HG03064 (cell line): ENCODE measurements at regions not wholly inside any gene's neighbourhood (a gene's known extent, or its start where the extent isn't known, plus 50 kb on each side); places are given as distances from the start of the nearest gene placed in this dataset.
"Not testable (repeated sequence)": the region's sequence is repeated elsewhere in the genome, so short reads cannot be mapped to it uniquely, and the experiment has no call there.

ENCODE experiments used
- ATAC-seq: cut with Tn5 transposase; IDR thresholded peaks from one replicate; pipeline ENCODE4 v1.9.1; 2021; ENCODE audit warnings: low read depth; ENCODE audit not compliant: unreplicated experiment

GRCh38 chr1:38486085-38486484, 373.5 kb downstream of the RRAGC start:
- no peak for ATAC-seq

- no peak for ATAC-seq
Observed at GRCh38 chr1:38481871-38482826, 377.4 kb downstream of the RRAGC start.

DNA sequence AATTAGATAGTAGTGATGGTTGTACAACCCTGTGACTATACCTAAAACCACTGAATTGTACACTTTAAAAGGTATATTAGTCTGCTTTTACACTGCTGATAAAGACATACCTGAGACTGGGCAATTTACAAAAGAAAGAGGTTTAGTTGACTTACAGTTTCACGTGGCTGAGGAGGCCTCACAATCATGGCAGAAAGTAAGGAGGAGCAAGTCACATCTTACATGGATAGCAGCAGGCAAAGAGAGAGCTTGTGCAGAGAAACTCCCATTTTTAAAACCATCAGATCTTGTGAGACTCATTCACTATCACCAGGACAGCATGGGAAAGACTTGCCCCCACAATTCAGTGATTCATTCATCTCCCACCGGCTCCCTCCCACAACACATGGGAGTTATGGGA, 379.9 kb downstream of the RRAGC start:
- ATAC-seq: not testable (repeated sequence)

- ATAC-seq: no peak
Observed at GRCh38 chr1:38477811-38478210, 381.8 kb downstream of the RRAGC start.

GRCh38 chr1:38476850-38477178, 382.8 kb downstream of the RRAGC start:
- ATAC-seq: no peak

DNA sequence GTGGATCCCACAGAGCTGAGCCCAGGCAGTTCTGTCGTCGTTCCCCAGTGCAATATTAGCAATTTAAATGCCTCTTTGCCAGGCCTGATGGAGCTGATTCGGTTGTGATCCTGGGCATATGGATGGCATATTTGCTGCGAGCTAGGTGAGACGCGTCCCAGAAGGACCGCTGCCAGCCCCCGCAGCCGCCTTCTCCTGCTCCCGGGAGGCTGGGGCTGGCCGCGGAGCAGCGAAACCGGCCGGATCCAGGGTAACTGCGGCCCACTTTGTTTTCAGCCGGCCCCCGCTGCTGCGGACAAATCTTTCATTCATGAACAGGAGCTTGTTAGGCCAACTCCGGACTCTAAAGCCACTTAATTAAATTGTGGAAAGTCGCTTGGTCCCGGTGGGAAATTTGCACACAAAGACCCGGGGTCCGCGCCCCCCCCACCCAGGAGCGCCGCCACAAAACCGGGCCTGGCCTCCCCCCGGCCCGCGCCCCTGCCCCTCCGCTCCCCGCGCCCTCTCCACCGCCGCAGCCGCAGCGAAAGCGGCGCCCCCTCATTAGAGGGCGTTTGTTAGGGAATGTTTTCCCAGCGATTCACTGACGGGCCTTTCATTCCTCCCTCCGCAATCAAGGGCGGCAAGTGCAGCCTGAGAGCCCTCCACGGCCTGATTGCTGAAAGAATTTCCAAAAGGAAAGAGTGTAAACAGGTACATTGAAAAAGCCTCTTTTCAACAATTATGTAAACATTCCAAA, 383.3 kb downstream of the RRAGC start:
- no peak for ATAC-seq

DNA sequence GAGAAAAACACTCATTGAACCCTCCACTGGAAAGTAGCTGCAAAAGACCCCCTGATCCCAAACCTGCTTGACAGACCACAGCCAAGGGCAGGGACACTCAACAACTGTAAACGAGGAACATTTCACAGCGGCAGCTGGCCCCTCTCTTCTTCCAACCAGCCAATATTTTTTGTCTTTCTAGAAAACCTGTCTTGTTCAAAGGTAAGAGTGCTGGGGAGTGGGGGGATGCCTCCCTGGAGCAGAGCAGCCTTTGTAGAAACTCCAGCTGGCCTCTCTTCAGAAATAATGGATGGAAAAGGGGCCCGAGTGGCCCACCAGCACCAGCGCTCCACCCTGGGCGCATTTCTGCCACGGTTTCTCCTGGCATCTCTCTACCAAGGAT, 384.0 kb downstream of the RRAGC start:
- ATAC-seq: no peak

- ATAC-seq: peak; percentile 86
Observed at GRCh38 chr1:38474738-38475623, 384.6 kb downstream of the RRAGC start.

GRCh38 chr1:38466487-38466886, 393.1 kb downstream of the RRAGC start:
- ATAC-seq: no peak

DNA sequence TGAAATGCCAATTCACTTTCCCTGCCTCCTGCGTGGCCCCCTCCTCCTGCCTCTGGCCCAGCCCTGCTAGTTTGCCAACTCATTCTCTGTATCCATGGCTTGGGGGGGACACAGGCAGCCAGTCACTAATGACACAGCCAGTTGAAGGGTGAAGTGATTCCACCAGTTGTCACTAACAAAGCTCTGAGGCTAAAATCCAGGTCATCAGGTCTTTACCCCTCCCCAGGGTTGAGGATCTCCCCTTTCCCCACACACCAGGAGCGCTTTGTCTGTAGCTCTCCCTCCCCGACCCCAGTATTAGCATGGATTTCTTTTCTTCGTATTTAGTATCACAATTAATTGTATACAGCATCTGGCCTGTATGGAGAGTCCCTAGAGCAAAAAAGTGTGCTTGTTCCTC, 394.1 kb downstream of the RRAGC start:
- no peak for ATAC-seq

- no peak for ATAC-seq
Observed at GRCh38 chr1:38464071-38464661, 395.4 kb downstream of the RRAGC start.

GRCh38 chr1:38463074-38463473, 396.5 kb downstream of the RRAGC start:
- no peak for ATAC-seq

DNA sequence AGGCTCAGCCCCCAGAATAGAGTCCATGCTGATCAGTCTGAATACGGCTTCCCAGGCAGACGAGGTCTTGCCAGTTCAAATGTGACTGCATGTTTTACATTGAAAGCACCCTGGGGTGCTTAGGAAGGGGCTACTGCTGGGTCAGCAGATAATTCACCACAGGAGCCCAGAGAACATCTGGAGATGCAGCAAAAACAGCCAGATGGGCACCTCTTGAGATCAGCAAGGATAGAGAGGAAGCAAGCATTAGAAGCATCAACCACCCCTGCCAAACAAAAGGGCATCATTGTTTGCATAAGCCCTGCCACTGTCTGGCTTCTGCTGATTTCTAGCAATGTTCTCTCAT, 403.1 kb downstream of the RRAGC start:
- ATAC-seq: no peak

DNA sequence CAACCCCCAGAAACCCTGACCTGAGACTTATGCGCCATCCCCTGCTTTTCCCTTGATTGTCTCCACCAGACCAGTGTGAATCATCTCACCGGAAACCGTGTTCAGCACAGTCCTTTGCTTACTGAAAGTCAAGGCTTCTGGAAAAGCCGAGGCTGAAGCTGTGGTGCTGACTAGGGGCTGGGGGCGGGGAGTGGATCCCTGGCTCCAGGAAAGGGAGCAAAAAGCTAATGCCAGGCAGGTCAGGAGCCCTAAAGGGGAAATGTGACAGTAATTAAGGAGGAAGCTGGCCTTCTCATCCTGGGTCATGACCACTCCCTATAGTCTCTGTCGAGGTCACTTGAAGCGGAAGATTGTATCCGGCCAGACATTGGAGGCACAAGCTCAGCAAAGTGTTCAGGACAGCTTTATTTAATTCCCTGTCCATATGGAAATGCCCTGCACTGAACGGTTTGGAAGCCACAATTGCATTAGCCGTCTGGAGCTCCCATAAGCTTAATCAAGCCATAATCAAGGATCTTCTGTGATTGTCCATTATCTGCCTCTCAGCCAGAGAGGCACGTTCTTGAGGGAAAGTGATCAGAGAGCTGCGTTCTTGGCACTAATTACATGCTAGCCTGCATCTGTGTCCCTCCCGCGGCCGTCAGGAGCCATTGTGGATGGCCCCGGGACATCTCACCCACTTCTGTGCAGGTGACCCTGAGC, 403.6 kb downstream of the RRAGC start:
- ATAC-seq: no peak

DNA sequence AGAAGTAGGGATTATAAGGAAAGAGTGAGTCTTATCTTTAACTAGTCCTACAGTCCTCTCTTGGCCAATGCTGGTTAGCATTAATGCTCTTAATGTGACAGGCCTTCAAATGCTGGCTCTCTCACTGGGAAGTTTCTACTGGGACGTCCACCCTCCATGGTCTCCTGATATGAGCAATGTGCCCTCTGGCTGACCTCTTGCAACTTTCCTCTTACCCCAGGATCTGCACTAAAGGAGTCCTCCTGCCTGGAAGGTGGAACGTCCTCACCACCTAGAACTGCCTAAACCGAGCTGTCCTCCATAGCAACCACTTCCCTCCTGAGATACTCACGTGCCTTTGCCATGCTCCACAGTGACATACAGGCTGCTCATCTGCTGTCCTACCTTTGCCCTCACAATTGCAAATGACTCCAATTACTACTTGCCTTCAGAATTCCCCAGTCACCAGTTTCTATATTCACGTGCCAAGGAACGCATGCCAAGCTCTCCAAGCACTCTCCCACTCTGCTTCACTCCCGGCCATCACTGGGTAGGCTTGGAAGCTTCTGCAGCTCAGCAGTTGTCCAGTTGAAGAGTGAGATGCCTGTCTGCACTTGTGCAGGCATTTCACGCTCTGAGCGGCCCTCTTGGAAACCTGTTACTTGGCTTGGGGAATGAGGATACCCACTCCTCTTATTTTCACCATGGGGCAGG, 404.7 kb downstream of the RRAGC start:
- ATAC-seq: no peak

- ATAC-seq: no peak
Observed at GRCh38 chr1:38454236-38454635, 405.3 kb downstream of the RRAGC start.

GRCh38 chr1:38452246-38452645, 405.7 kb upstream of the POU3F1 start:
- ATAC-seq: no peak

DNA sequence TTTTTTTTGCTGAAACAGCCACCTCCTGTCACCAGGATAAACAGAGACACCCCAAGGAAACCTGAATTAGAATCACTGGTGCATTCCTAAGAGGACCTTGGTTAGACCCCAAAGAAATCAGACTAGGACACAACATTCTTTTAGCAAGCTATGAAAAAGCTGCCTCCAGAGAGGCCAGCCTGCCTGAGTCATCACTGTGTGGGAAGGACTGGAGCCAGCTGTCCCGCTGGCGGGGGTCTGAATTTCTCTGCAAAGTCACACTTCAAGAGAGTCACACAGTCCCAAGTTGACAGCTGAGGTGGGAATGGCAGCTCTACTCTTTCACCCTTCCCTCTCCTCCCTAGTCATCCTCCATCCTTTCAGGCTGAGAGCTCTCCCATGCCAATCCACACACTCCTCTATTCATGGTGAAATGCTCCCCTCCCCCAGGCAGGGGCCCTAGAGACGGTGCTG, 405.0 kb upstream of the POU3F1 start:
- no peak for ATAC-seq

- ATAC-seq: no peak
Observed at GRCh38 chr1:38448893-38449292, 402.3 kb upstream of the POU3F1 start.
